ENCODE measurements at regions not wholly inside any gene's neighbourhood (a gene's known extent, or its start where the extent isn't known, plus 50 kb on each side); places are given as distances from the start of the nearest gene placed in this dataset.

GRCh38 chr13:87324558-87324957 lies 346.6 kb upstream of the SLITRK5 start:
- TF ChIP-seq POLR2A (IDR thresholded peaks at IDR 0.05), result no peak
- TF ChIP-seq, protein P1, sequence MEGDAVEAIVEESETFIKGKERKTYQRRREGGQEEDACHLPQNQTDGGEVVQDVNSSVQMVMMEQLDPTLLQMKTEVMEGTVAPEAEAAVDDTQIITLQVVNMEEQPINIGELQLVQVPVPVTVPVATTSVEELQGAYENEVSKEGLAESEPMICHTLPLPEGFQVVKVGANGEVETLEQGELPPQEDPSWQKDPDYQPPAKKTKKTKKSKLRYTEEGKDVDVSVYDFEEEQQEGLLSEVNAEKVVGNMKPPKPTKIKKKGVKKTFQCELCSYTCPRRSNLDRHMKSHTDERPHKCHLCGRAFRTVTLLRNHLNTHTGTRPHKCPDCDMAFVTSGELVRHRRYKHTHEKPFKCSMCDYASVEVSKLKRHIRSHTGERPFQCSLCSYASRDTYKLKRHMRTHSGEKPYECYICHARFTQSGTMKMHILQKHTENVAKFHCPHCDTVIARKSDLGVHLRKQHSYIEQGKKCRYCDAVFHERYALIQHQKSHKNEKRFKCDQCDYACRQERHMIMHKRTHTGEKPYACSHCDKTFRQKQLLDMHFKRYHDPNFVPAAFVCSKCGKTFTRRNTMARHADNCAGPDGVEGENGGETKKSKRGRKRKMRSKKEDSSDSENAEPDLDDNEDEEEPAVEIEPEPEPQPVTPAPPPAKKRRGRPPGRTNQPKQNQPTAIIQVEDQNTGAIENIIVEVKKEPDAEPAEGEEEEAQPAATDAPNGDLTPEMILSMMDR (IDR thresholded peaks at IDR 0.05), result no peak
- TF ChIP-seq EP300 (IDR thresholded peaks at IDR 0.05), result no peak
